ENCODE measurements at regions not wholly inside any gene's neighbourhood (a gene's known extent, or its start where the extent isn't known, plus 50 kb on each side); places are given as distances from the start of the nearest gene placed in this dataset.

DNA sequence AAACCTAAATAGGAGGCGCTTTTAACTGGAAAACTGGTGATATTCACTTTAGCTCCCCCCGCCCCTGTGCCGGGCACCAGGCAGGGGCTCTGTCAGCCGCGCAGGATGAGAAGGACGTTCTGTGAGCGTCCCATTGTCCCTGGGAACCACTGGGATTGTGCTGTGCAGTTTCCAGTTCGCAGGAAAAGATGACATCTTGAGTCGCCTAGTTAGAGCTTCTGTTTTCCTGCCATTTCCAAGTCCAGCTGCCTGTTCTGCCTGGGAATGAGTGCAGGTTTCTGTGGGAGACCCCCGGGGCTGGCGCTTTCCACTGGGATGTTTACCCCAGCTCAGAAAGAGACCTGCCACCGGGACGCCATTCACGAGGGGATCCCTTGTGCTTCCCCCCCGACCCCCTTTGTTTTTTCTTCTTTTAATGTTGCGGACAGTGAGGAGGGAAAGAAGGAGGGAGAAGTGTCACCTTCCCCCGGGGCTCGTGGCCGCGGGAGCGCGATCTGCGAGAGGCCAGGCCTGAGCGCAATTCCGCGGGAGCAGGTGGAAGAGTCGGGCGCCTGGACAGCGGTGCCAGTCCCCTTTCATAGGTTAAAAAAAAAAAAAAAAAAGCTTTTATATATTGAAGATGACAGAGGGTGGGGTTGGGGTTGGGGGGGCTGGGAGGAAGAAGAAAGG, 121.5 kb downstream of the RMI1 start:
- no peaks in the 10 kb centered on the region for H3K9me3 ChIP-seq (ENCODE audit: control insufficient read depth, low read length, poor library complexity, severe bottlenecking)
- Mint-ChIP-seq H3K36me3 (ENCODE audit: low read depth) (no peaks in the 10 kb centered on the region), H3K27ac (no peak overlapping the region), H3K4me1 (peaks cover 6% of the 10 kb centered on the region), H3K27me3 (peaks cover 31% of the 10 kb centered on the region), H3K4me3 (no peak overlapping the region)
- no peak for ATAC-seq
- no peak for DNase-seq

DNA sequence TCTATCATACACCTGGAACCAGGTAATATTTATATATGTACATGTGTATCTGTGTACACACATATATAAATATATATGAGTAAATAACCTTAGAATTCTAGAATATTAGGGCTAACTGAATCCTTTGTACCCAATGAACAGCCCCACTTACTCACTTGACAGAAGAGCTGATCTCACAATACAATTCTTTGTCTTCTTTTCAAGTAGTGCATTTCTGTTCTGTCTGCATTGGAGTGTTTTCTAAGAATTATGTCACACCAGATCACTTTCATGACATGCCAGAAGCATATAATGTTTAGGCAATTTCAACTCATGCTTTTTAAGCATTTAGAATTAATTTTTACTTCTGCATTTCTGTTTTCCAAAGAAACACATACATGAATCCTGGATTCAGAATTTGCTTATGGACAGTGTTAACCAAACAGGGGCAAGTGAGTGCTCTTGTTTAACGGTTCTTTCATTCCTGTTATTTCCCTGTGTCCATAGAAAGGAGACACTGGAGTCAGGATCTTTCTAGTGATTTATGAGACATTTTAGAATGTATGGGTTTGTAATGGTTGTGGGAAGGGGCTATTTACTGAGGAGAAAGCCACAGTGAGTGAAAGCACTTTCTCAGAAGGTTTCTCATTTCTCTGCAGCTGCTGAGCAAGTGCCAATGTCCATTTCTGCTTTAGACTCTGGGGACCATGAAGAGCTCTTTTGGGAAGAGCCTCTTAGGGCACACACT, 123.2 kb downstream of the RMI1 start:
- no peak for DNase-seq

DNA sequence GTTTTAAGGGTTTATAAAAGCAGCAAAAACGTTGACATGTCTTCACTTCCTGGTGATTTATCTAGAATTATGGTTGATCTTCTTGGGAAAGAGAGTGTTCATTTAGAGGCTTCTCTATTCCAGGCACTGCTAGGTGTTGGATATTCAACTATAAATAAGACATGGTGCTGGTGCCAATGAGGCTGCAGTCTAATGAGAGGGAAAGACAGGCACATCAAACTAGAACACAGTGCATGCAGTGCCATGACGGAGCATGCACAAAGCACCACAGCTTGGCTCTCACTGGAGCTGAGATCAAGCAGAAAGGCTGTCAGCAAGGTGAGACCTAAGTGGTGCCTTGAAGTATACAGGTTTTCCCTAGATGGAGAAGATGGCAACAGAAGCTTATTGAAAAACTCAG, 126.5 kb downstream of the RMI1 start:
- H3K36me3 Mint-ChIP-seq (ENCODE audit: low read depth) = no peaks in the 10 kb centered on the region
- no peaks in the 10 kb centered on the region for H3K9me3 ChIP-seq (ENCODE audit: control insufficient read depth, low read length, poor library complexity, severe bottlenecking)
- H3K27ac Mint-ChIP-seq = peak overlapping the region; percentile 39
- no peak for DNase-seq
- H3K4me1 Mint-ChIP-seq = peaks cover 19% of the 10 kb centered on the region
- H3K4me3 Mint-ChIP-seq = no peak overlapping the region
- ATAC-seq = no peak
- peaks cover 20% of the 10 kb centered on the region for H3K27me3 Mint-ChIP-seq

More for the DNA sequence above, 123.2 kb downstream of the RMI1 start:
- Mint-ChIP-seq H3K4me1 (peaks cover 23% of the 10 kb centered on the region), H3K36me3 (ENCODE audit: low read depth) (no peaks in the 10 kb centered on the region), H3K4me3 (no peak overlapping the region), H3K27ac (no peak overlapping the region), H3K27me3 (peaks cover 33% of the 10 kb centered on the region)
- ATAC-seq = no peak
- H3K9me3 ChIP-seq (ENCODE audit: control insufficient read depth, low read length, poor library complexity, severe bottlenecking) = no peaks in the 10 kb centered on the region

DNA sequence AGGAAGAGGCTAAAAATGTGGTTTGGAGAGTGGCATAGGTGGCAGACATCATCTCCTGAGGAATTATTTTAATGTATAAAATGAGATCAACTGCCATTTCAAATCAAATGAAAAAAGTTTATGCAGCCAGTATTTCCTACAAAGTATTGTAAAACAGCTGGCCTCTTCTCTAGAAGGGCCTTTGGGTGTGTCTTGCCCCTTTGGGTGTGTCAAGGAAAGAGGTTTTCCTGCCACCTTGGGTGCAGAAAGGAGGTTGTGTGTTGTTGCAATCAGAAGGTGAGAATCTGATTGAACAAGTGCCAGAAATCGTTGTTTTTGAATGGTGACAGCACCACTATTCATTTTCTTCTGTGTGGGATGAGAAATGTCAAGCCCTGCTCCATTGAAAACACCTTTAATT, 127.4 kb downstream of the RMI1 start:
- ATAC-seq (no peak), DNase-seq (no peak)
- Mint-ChIP-seq H3K27me3 (peaks cover 20% of the 10 kb centered on the region), H3K4me1 (peaks cover 19% of the 10 kb centered on the region), H3K36me3 (ENCODE audit: low read depth) (no peaks in the 10 kb centered on the region), H3K27ac (peak overlapping the region; percentile 39), H3K4me3 (peak overlapping the region; percentile 25)
- no peaks in the 10 kb centered on the region for H3K9me3 ChIP-seq (ENCODE audit: control insufficient read depth, low read length, poor library complexity, severe bottlenecking)

DNA sequence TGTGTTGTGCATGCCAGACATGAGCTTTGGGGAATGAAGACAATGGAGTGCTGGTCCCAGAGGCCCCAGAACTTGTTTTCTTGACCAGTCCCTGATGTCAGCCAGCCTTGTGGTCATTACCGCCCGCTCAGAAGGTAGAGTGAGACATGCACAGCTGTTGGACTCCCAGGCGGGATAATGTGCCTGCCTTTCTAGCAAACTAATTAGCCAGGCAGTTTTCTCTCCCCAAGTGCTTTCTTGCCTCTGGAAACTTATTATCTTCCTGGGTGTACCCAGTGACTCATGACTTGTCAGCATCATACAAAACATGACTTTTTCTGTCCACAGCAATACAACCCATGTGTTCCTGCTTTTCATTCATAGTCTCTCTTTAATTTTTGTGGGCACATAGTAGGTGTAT, 131.1 kb downstream of the RMI1 start:
- H3K9me3 ChIP-seq (ENCODE audit: control insufficient read depth, low read length, poor library complexity, severe bottlenecking) = no peaks in the 10 kb centered on the region
- H3K36me3 Mint-ChIP-seq (ENCODE audit: low read depth) = no peaks in the 10 kb centered on the region
- DNase-seq (no peak), ATAC-seq (no peak)
- H3K4me3 Mint-ChIP-seq = no peak overlapping the region
- H3K27ac Mint-ChIP-seq = no peak overlapping the region
- H3K27me3 Mint-ChIP-seq = peaks cover 7% of the 10 kb centered on the region
- H3K4me1 Mint-ChIP-seq = peaks cover 19% of the 10 kb centered on the region

DNA sequence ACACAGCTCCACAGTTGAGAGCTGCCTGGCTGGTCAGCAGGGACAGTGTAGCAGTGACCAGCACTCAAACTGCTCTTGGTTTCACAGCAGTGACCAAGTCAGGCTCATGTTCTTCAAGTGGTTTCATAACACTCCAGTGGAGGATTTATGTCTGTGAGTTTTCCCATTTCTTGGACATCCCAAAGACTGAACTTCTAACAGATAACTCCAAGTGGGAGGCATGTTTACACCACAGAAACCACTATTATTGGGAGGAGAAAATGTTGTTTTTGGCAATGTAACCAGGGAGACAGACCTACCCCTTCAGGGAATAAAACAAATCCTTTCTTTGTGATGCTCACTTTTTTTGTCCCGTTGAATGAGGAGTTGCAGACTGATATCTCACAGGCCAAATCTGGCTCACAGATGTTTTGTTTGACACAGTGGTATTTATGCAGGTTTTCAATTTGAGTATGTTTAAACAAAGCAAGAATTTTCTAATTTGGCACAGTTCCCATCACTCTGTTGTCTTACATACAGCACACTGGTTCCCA, 141.5 kb downstream of the RMI1 start:
- ATAC-seq (no peak), DNase-seq (no peak)
- H3K4me1 Mint-ChIP-seq = peaks cover 3% of the 10 kb centered on the region

DNA sequence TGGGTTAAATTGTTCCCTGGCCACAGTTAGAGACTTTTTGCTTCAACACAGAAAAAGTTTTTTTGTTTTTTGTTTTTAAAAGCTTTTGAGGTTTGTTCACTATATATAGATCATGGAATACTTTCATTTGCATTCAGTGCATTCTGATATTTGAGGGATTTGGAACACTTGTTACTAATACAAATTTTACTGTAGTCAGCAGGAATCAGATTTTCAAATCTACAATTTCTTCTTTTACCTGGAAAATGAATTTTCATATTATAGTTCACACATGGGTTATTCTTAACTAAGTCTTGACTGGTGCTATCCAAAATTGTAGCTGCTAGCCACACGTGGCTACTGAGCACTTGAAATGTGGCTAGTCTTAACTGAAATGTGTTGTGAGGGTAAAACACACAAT, 142.0 kb downstream of the RMI1 start:
- peaks cover 3% of the 10 kb centered on the region for H3K36me3 Mint-ChIP-seq (ENCODE audit: low read depth)
- H3K27ac Mint-ChIP-seq = no peak overlapping the region
- DNase-seq (no peak), ATAC-seq (no peak)
- H3K27me3 Mint-ChIP-seq = peaks cover 11% of the 10 kb centered on the region
- H3K4me3 Mint-ChIP-seq = no peak overlapping the region
- no peaks in the 10 kb centered on the region for H3K9me3 ChIP-seq (ENCODE audit: control insufficient read depth, low read length, poor library complexity, severe bottlenecking)
- H3K4me1 Mint-ChIP-seq = peaks cover 3% of the 10 kb centered on the region

More for the DNA sequence above, 141.5 kb downstream of the RMI1 start:
- peaks cover 11% of the 10 kb centered on the region for H3K27me3 Mint-ChIP-seq
- H3K9me3 ChIP-seq (ENCODE audit: control insufficient read depth, low read length, poor library complexity, severe bottlenecking) = no peaks in the 10 kb centered on the region
- no peak overlapping the region for H3K27ac Mint-ChIP-seq
- no peak overlapping the region for H3K4me3 Mint-ChIP-seq
- H3K36me3 Mint-ChIP-seq (ENCODE audit: low read depth) = peaks cover 3% of the 10 kb centered on the region

DNA sequence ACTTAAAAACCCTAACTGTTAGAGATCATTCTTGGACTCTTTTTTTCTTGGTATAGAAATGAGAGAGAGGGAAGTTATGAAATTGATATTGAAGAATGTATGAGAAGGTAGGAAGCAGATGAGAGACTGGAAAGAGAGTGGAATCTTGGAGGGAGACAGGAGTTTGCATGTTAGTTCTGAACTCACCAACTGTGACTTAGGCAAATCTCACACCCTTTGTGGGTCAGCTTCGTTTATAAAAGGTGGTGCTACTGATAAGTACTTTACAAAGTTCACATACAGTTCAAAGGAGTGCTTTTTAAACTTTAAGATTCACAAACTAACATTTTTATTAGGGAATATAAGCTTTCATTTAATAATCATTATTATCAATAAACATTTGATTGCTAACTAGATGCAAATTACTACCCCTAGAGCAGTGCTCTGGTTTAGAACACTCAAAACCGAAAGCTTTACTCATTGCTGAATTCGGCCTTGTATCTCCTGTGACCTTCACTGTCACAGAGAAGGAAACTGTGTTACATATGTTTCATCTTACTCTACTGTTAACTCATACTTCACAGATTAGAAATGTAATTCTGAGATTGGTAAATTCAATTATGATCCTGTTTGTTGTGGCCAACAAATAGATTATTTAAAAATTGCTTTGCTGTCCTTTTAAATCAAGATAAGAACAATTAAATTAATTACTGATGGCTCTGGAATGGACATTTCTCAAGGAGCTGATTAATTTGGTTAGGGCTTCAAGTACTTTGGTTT, 143.2 kb downstream of the RMI1 start:
- no peak overlapping the region for H3K27ac Mint-ChIP-seq
- no peaks in the 10 kb centered on the region for H3K9me3 ChIP-seq (ENCODE audit: control insufficient read depth, low read length, poor library complexity, severe bottlenecking)
- H3K4me3 Mint-ChIP-seq = no peak overlapping the region
- H3K36me3 Mint-ChIP-seq (ENCODE audit: low read depth) = peaks cover 3% of the 10 kb centered on the region
- peaks cover 3% of the 10 kb centered on the region for H3K4me1 Mint-ChIP-seq
- DNase-seq = no peak
- ATAC-seq = no peak
- peaks cover 10% of the 10 kb centered on the region for H3K27me3 Mint-ChIP-seq

DNA sequence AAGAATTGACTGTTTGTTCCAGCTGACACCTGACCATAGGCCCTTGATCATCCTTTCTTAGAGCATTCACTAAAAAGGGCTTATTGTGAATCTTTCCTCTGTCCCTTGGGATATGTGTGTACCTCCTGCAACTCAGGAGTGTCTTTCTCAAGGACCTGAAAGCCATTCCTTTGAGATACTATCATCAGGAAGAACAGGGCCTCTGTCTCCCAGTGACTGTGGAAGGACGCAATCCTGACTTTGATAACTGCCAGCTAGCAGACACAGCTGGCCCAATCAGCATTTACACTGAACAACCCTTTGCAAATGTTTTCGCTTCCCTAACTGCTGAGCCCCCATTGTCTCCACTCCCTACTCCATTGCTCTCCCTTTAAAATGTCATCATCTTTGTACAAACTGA, 144.4 kb downstream of the RMI1 start:
- H3K27ac Mint-ChIP-seq = no peak overlapping the region
- peaks cover 3% of the 10 kb centered on the region for H3K4me1 Mint-ChIP-seq
- no peak overlapping the region for H3K4me3 Mint-ChIP-seq
- H3K36me3 Mint-ChIP-seq (ENCODE audit: low read depth) = peaks cover 3% of the 10 kb centered on the region
- no peaks in the 10 kb centered on the region for H3K9me3 ChIP-seq (ENCODE audit: control insufficient read depth, low read length, poor library complexity, severe bottlenecking)
- H3K27me3 Mint-ChIP-seq = peaks cover 13% of the 10 kb centered on the region
- DNase-seq (no peak), ATAC-seq (no peak)

DNA sequence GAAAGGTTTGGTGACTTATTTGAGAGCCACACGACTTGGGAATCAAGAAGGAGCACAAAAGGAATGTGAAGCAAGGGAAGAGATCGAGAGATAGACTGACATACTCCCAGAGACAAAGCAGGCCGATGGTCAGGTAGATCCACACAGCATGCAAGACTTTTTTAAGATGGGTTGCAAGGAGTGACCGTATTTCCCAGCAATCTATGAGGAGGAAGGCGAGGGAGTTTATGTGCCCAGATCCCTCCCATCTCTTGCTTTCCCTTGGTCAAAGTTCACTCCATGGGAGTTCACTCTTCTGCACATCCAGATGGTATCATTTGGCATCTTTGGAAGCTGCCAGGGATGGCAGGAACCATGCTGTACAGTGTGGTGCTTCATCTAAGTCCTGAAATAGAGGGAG, 148.9 kb downstream of the RMI1 start:
- DNase-seq = no peak
- H3K4me3 Mint-ChIP-seq = no peak overlapping the region
- H3K4me1 Mint-ChIP-seq = no peaks in the 10 kb centered on the region
- H3K9me3 ChIP-seq (ENCODE audit: control insufficient read depth, low read length, poor library complexity, severe bottlenecking) = no peaks in the 10 kb centered on the region
- H3K27me3 Mint-ChIP-seq = peaks cover 14% of the 10 kb centered on the region
- H3K27ac Mint-ChIP-seq = no peak overlapping the region
- no peak for ATAC-seq
- H3K36me3 Mint-ChIP-seq (ENCODE audit: low read depth) = peaks cover 3% of the 10 kb centered on the region

DNA sequence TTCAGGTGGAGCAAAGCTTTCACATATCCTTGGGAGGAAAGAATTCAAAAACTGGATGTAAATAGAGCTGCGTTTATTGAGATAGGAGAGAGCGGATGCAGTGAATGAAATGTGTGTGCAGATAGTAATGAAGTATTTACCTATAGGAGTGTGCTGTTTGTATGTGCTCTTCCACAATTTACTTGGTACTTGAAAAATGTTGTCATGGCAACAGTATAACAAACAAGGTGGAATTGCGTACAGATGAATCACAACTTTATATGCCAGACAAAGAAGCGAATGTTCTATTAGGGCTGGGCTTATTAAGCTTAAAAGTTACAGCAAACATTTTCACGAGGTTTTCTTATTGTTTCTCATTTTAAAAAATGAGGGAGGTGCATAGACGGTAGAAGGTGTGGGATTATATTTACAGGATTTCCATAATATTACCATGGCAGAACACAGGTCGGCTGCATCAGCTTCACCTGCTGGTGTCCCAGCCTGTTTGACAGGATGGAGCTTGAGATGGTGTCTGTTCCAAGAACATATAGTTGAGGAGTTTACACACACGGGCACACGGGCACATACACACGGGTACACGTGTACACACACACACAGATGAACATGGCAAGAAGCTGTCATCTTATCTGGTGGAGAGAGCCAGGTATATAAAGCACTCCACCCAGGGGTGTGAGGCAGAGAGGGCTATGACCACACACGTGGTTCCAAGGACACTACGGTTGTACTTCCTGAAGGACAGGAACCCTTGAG, 155.7 kb downstream of the RMI1 start:
- no peak overlapping the region for H3K27ac Mint-ChIP-seq
- no peak overlapping the region for H3K4me3 Mint-ChIP-seq
- no peak for ATAC-seq
- H3K4me1 Mint-ChIP-seq = peaks cover 10% of the 10 kb centered on the region
- no peaks in the 10 kb centered on the region for H3K9me3 ChIP-seq (ENCODE audit: control insufficient read depth, low read length, poor library complexity, severe bottlenecking)
- peaks cover 52% of the 10 kb centered on the region for H3K27me3 Mint-ChIP-seq
- peaks cover 3% of the 10 kb centered on the region for H3K36me3 Mint-ChIP-seq (ENCODE audit: low read depth)
- DNase-seq = no peak

DNA sequence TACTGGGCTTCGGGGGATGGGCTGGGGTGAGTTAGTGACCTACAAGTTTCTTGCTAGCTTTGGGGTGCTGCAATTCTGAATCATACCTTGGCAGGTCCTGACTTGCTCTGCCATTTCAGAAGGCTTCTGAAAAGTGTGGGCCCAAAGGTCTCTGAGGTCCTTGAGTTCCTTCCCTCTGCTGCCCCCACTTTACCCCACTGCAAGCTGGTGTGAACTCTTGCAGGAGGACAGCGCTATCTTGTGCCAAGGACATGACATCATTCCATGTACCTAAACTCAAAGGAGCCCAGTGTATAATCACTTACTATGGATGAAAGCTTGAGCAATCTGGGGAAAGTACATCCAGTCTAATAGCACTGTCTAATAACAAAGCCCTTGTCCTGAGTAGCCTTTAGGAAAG, 157.4 kb downstream of the RMI1 start:
- no peak for ATAC-seq
- H3K27ac Mint-ChIP-seq = no peak overlapping the region
- no peaks in the 10 kb centered on the region for H3K9me3 ChIP-seq (ENCODE audit: control insufficient read depth, low read length, poor library complexity, severe bottlenecking)
- H3K36me3 Mint-ChIP-seq (ENCODE audit: low read depth) = peaks cover 3% of the 10 kb centered on the region
- H3K27me3 Mint-ChIP-seq = peaks cover 69% of the 10 kb centered on the region
- H3K4me1 Mint-ChIP-seq = peaks cover 10% of the 10 kb centered on the region
- H3K4me3 Mint-ChIP-seq = no peak overlapping the region
- no peak for DNase-seq

DNA sequence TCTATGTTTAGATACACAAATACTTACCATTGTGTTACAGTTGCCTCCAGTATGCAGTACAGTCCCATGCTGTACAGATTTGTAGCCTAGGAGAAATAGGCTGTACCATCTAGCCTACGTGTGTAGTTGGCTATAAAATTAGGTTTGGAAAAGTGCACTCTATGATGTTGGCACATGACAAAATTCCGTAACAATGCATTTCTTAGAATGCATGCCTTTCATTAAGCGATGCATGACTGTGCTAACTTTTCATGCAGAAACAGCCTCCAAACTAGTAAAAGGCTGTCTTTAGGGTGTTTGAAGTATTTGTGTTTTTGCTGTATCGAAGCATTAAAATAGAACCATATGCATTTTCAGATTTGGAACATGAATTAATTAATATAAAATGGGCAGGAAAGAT, 157.9 kb downstream of the RMI1 start:
- no peak for ATAC-seq
- Mint-ChIP-seq H3K36me3 (ENCODE audit: low read depth) (peaks cover 3% of the 10 kb centered on the region), H3K27ac (no peak overlapping the region), H3K4me3 (no peak overlapping the region), H3K4me1 (peaks cover 10% of the 10 kb centered on the region), H3K27me3 (peaks cover 75% of the 10 kb centered on the region)
- H3K9me3 ChIP-seq (ENCODE audit: control insufficient read depth, low read length, poor library complexity, severe bottlenecking) = no peaks in the 10 kb centered on the region
- no peak for DNase-seq
